ENCODE measurements at regions not wholly inside any gene's neighbourhood (a gene's known extent, or its start where the extent isn't known, plus 50 kb on each side); places are given as distances from the start of the nearest gene placed in this dataset.

DNA sequence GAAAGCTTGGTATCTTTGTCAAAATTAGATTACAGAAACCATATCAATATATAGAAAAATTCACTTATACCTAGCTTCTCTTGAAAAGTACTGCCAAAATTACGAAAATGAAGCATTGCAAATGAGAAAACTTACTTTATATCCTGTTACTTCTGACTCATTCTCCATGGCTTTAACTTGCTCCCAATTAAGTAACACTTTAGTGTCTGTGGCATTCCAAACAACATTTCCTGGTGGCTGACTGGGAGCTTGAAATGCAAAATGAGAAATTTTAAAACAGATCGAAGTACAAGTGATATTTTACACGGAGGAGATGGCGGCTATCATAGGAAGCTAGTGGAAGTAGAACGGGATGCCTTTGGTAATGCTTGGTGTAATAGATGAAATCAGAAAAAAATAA lies 347.3 kb downstream of the CNTN3 start:
- Histone ChIP-seq H3K4me1 (ENCODE audit: insufficient read depth, low read length) (no peaks in the 10 kb centered on the region), H3K27ac (ENCODE audit: low read depth, low read length) (no peak overlapping the region), H3K9me3 (ENCODE audit: low read depth, low read length) (no peaks in the 10 kb centered on the region), H2AFZ (ENCODE audit: low read length) (no peak overlapping the region), H3K4me2 (ENCODE audit: insufficient read depth, low read length) (no peak overlapping the region), H4K20me1 (ENCODE audit: insufficient read depth, low read length) (no peaks in the 10 kb centered on the region), H3K36me3 (ENCODE audit: insufficient read depth, low read length) (no peaks in the 10 kb centered on the region), H3K79me2 (ENCODE audit: insufficient read depth, low read length) (no peaks in the 10 kb centered on the region), H3K27me3 (ENCODE audit: insufficient read depth, low read length) (no peaks in the 10 kb centered on the region), H3K4me3 (ENCODE audit: insufficient read depth, low read length) (no peak overlapping the region)
- no peak for DNase-seq (ENCODE audit: insufficient read length, low spot score, missing footprints)
- TF ChIP-seq, protein P1, sequence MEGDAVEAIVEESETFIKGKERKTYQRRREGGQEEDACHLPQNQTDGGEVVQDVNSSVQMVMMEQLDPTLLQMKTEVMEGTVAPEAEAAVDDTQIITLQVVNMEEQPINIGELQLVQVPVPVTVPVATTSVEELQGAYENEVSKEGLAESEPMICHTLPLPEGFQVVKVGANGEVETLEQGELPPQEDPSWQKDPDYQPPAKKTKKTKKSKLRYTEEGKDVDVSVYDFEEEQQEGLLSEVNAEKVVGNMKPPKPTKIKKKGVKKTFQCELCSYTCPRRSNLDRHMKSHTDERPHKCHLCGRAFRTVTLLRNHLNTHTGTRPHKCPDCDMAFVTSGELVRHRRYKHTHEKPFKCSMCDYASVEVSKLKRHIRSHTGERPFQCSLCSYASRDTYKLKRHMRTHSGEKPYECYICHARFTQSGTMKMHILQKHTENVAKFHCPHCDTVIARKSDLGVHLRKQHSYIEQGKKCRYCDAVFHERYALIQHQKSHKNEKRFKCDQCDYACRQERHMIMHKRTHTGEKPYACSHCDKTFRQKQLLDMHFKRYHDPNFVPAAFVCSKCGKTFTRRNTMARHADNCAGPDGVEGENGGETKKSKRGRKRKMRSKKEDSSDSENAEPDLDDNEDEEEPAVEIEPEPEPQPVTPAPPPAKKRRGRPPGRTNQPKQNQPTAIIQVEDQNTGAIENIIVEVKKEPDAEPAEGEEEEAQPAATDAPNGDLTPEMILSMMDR (IDR thresholded peaks at IDR 0.05; ENCODE audit: extremely low read depth, low read depth, low read length), result no peak

DNA sequence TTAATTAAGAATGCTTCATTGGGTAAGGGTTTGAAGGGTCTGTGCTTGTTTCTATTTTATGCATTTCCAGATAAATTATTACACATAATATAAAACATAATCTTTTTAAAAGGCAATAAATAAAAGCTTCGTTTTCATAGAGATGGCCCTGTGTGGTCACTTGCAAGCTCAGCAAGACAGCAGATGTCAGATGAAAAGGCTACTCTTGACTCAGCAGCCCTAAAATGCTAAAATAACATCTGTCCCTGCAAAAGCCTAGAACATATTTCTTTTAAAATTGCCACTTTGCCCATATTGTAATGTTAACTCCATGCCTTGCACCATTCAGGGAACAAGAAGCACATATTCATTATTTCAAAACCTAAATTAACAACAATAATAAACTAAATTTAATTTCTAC lies 349.4 kb downstream of the CNTN3 start:
- H3K4me1 ChIP-seq (ENCODE audit: insufficient read depth, low read length), result no peaks in the 10 kb centered on the region
- H3K4me3 ChIP-seq (ENCODE audit: insufficient read depth, low read length), result no peak overlapping the region
- H3K27ac ChIP-seq (ENCODE audit: low read depth, low read length), result no peak overlapping the region
- no peaks in the 10 kb centered on the region for H3K27me3 ChIP-seq (ENCODE audit: insufficient read depth, low read length)
- H3K4me2 ChIP-seq (ENCODE audit: insufficient read depth, low read length), result no peak overlapping the region
- H2AFZ ChIP-seq (ENCODE audit: low read length), result no peak overlapping the region
- no peaks in the 10 kb centered on the region for H3K9me3 ChIP-seq (ENCODE audit: low read depth, low read length)
- H3K79me2 ChIP-seq (ENCODE audit: insufficient read depth, low read length), result no peaks in the 10 kb centered on the region
- H3K36me3 ChIP-seq (ENCODE audit: insufficient read depth, low read length), result no peaks in the 10 kb centered on the region
- no peak for DNase-seq (ENCODE audit: insufficient read length, low spot score, missing footprints)
- TF ChIP-seq, protein P1 (IDR thresholded peaks at IDR 0.05; ENCODE audit: extremely low read depth, low read depth, low read length), result no peak
- no peaks in the 10 kb centered on the region for H4K20me1 ChIP-seq (ENCODE audit: insufficient read depth, low read length)

- Histone ChIP-seq H3K4me1 (ENCODE audit: insufficient read depth, low read length) (no peaks in the 10 kb centered on the region), H4K20me1 (ENCODE audit: insufficient read depth, low read length) (no peaks in the 10 kb centered on the region), H3K4me2 (ENCODE audit: insufficient read depth, low read length) (no peak overlapping the region), H3K27me3 (ENCODE audit: insufficient read depth, low read length) (no peaks in the 10 kb centered on the region), H3K79me2 (ENCODE audit: insufficient read depth, low read length) (no peaks in the 10 kb centered on the region), H3K9me3 (ENCODE audit: low read depth, low read length) (no peaks in the 10 kb centered on the region), H3K4me3 (ENCODE audit: insufficient read depth, low read length) (no peak overlapping the region), H2AFZ (ENCODE audit: low read length) (no peak overlapping the region), H3K36me3 (ENCODE audit: insufficient read depth, low read length) (no peaks in the 10 kb centered on the region), H3K27ac (ENCODE audit: low read depth, low read length) (no peak overlapping the region)
- no peak for DNase-seq (ENCODE audit: insufficient read length, low spot score, missing footprints)
- TF ChIP-seq, protein P1 (IDR thresholded peaks at IDR 0.05; ENCODE audit: extremely low read depth, low read depth, low read length), result no peak
These were observed 351.4 kb downstream of the CNTN3 start for GRCh38 chr3:74263031-74263430.

- Histone ChIP-seq H2AFZ (ENCODE audit: low read length) (no peak overlapping the region), H3K36me3 (ENCODE audit: insufficient read depth, low read length) (no peaks in the 10 kb centered on the region), H3K79me2 (ENCODE audit: insufficient read depth, low read length) (no peaks in the 10 kb centered on the region), H3K27ac (ENCODE audit: low read depth, low read length) (no peak overlapping the region), H4K20me1 (ENCODE audit: insufficient read depth, low read length) (no peaks in the 10 kb centered on the region), H3K27me3 (ENCODE audit: insufficient read depth, low read length) (no peaks in the 10 kb centered on the region), H3K9me3 (ENCODE audit: low read depth, low read length) (no peaks in the 10 kb centered on the region), H3K4me3 (ENCODE audit: insufficient read depth, low read length) (no peak overlapping the region), H3K4me2 (ENCODE audit: insufficient read depth, low read length) (no peak overlapping the region), H3K4me1 (ENCODE audit: insufficient read depth, low read length) (no peaks in the 10 kb centered on the region)
- DNase-seq (ENCODE audit: insufficient read length, low spot score, missing footprints), result no peak
- TF ChIP-seq, protein P1 (IDR thresholded peaks at IDR 0.05; ENCODE audit: extremely low read depth, low read depth, low read length), result no peak
These were observed 381.4 kb downstream of the CNTN3 start for GRCh38 chr3:74233091-74233490.

All from osteoblast (primary cell).